ENCODE measurements at regions not wholly inside any gene's neighbourhood (a gene's known extent, or its start where the extent isn't known, plus 50 kb on each side); places are given as distances from the start of the nearest gene placed in this dataset.
"Not testable (repeated sequence)": the region's sequence is repeated elsewhere in the genome, so short reads cannot be mapped to it uniquely, and the experiment has no call there.

GRCh38 chr4:77450006-77450405 lies 155.6 kb upstream of the CXCL13 start:
- Histone ChIP-seq H3K4me3 (ENCODE audit: low read length) (no peak overlapping the region), H3K27ac (ENCODE audit: low read length) (no peak overlapping the region), H3K79me2 (replicated peaks; ENCODE audit: insufficient read depth, low read length) (no peaks in the 10 kb centered on the region), H3F3A (ENCODE audit: insufficient read depth, low read length, poor library complexity, severe bottlenecking) (no peaks in the 10 kb centered on the region), H3K4me2 (ENCODE audit: low read length) (no peak overlapping the region), H3K9ac (ENCODE audit: low read length) (no peak overlapping the region), H3K9me3 (ENCODE audit: low read length) (no peaks in the 10 kb centered on the region), H3K36me3 (ENCODE audit: insufficient read depth, low read length) (no peaks in the 10 kb centered on the region), H3K27me3 (ENCODE audit: insufficient read depth, low read depth, low read length) (no peaks in the 10 kb centered on the region), H4K20me1 (ENCODE audit: insufficient read depth) (no peaks in the 10 kb centered on the region), H3K9me2 (ENCODE audit: insufficient read depth, low read length) (no peaks in the 10 kb centered on the region), H2AFZ (ENCODE audit: low read depth, low read length) (no peak overlapping the region)
- TF ChIP-seq, protein P1, sequence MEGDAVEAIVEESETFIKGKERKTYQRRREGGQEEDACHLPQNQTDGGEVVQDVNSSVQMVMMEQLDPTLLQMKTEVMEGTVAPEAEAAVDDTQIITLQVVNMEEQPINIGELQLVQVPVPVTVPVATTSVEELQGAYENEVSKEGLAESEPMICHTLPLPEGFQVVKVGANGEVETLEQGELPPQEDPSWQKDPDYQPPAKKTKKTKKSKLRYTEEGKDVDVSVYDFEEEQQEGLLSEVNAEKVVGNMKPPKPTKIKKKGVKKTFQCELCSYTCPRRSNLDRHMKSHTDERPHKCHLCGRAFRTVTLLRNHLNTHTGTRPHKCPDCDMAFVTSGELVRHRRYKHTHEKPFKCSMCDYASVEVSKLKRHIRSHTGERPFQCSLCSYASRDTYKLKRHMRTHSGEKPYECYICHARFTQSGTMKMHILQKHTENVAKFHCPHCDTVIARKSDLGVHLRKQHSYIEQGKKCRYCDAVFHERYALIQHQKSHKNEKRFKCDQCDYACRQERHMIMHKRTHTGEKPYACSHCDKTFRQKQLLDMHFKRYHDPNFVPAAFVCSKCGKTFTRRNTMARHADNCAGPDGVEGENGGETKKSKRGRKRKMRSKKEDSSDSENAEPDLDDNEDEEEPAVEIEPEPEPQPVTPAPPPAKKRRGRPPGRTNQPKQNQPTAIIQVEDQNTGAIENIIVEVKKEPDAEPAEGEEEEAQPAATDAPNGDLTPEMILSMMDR (IDR thresholded peaks at IDR 0.05; ENCODE audit: poor library complexity, severe bottlenecking), result no peak
- TF ChIP-seq REST (IDR thresholded peaks at IDR 0.05; ENCODE audit: borderline replicate concordance), result no peak
- TF ChIP-seq RAD21 (conservative IDR thresholded peaks at IDR 0.05), result no peak
- no peak for TF ChIP-seq MXI1 (conservative IDR thresholded peaks at IDR 0.05; ENCODE audit: poor library complexity, severe bottlenecking)
- no peak for TF ChIP-seq EZH2 (IDR thresholded peaks at IDR 0.05; ENCODE audit: borderline replicate concordance, insufficient read depth, low read length, poor library complexity, severe bottlenecking)
- TF ChIP-seq EP300 (conservative IDR thresholded peaks at IDR 0.05; ENCODE audit: poor library complexity, severe bottlenecking), result no peak
- no peak for TF ChIP-seq POLR2AphosphoS5 (IDR thresholded peaks at IDR 0.05)
- no peak for TF ChIP-seq SMC3 (conservative IDR thresholded peaks at IDR 0.05; ENCODE audit: poor library complexity)
- TF ChIP-seq TAF1 (IDR thresholded peaks at IDR 0.05; ENCODE audit: low read depth), result no peak

GRCh38 chr4:77451530-77451929 lies 154.1 kb upstream of the CXCL13 start:
- H3K27me3 ChIP-seq (ENCODE audit: insufficient read depth, low read depth, low read length), result no peaks in the 10 kb centered on the region
- H3K9me2 ChIP-seq (ENCODE audit: insufficient read depth, low read length), result no peaks in the 10 kb centered on the region
- H3K4me2 ChIP-seq (ENCODE audit: low read length), result no peak overlapping the region
- no peak overlapping the region for H3K4me3 ChIP-seq (ENCODE audit: low read length)
- no peaks in the 10 kb centered on the region for H3F3A ChIP-seq (ENCODE audit: insufficient read depth, low read length, poor library complexity, severe bottlenecking)
- H3K27ac ChIP-seq (ENCODE audit: low read length), result no peak overlapping the region
- no peaks in the 10 kb centered on the region for H3K9me3 ChIP-seq (ENCODE audit: low read length)
- H2AFZ ChIP-seq (ENCODE audit: low read depth, low read length), result no peak overlapping the region
- TF ChIP-seq REST (IDR thresholded peaks at IDR 0.05; ENCODE audit: borderline replicate concordance) (no peak), POLR2AphosphoS5 (IDR thresholded peaks at IDR 0.05) (no peak), MXI1 (conservative IDR thresholded peaks at IDR 0.05; ENCODE audit: poor library complexity, severe bottlenecking) (no peak), EZH2 (IDR thresholded peaks at IDR 0.05; ENCODE audit: borderline replicate concordance, insufficient read depth, low read length, poor library complexity, severe bottlenecking) (no peak), RAD21 (conservative IDR thresholded peaks at IDR 0.05) (no peak), TAF1 (IDR thresholded peaks at IDR 0.05; ENCODE audit: low read depth) (no peak), SMC3 (conservative IDR thresholded peaks at IDR 0.05; ENCODE audit: poor library complexity) (no peak), EP300 (conservative IDR thresholded peaks at IDR 0.05; ENCODE audit: poor library complexity, severe bottlenecking) (no peak)
- TF ChIP-seq, protein P1 (IDR thresholded peaks at IDR 0.05; ENCODE audit: poor library complexity, severe bottlenecking), result no peak
- H3K36me3 ChIP-seq (ENCODE audit: insufficient read depth, low read length), result no peaks in the 10 kb centered on the region
- no peak overlapping the region for H3K9ac ChIP-seq (ENCODE audit: low read length)
- H3K79me2 ChIP-seq (replicated peaks; ENCODE audit: insufficient read depth, low read length), result no peaks in the 10 kb centered on the region
- H4K20me1 ChIP-seq (ENCODE audit: insufficient read depth), result no peaks in the 10 kb centered on the region

DNA sequence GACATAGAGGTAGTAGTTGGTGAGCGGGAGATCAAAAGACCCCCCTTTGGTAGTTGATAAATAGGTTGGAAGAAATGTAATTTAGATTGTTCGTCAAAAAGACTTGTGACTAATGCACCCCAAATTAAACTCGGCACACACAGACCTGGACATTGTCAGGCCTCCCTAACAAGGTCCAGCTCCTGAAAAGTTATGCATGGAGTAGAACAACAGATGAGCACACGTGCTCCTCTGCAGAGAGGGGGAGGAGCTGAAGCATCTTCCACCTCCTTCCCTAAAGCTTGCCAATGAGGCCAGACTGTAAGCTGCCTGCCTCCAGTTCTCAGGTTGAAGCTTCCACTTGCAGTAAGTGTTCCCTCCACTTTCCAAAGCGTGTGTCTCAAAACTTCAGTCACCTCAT lies 153.5 kb upstream of the CXCL13 start:
- not testable (repeated sequence) for H3K36me3 ChIP-seq (ENCODE audit: insufficient read depth, low read length); H3K79me2 ChIP-seq (replicated peaks; ENCODE audit: insufficient read depth, low read length); H3F3A ChIP-seq (ENCODE audit: insufficient read depth, low read length, poor library complexity, severe bottlenecking); H3K4me3 ChIP-seq (ENCODE audit: low read length); H4K20me1 ChIP-seq (ENCODE audit: insufficient read depth); H3K9me3 ChIP-seq (ENCODE audit: low read length); H2AFZ ChIP-seq (ENCODE audit: low read depth, low read length); H3K9me2 ChIP-seq (ENCODE audit: insufficient read depth, low read length); H3K4me2 ChIP-seq (ENCODE audit: low read length); H3K27ac ChIP-seq (ENCODE audit: low read length); H3K27me3 ChIP-seq (ENCODE audit: insufficient read depth, low read depth, low read length); H3K9ac ChIP-seq (ENCODE audit: low read length)

Measured in neural cell (in vitro differentiated cells).